H7 (cell line): ENCODE measurements at regions not wholly inside any gene's neighbourhood (a gene's known extent, or its start where the extent isn't known, plus 50 kb on each side); places are given as distances from the start of the nearest gene placed in this dataset.

Experiments used
- DNase-seq: peaks from one replicate; pipeline ENCODE4 v3.0.0; 2012
- H3K27me3 ChIP-seq: 2 replicates; pipeline ENCODE4 v1.6.0; 2011; ENCODE audit warnings: mild to moderate bottlenecking, low read length; ENCODE audit not compliant: control insufficient read depth, insufficient read depth
- H3K36me3 ChIP-seq: replicated peaks from 2 replicates; pipeline ENCODE4 v1.5.1; 2011; ENCODE audit warnings: low read length; ENCODE audit not compliant: control insufficient read depth, insufficient read depth
- H3K4me3 ChIP-seq: 2 replicates; pipeline ENCODE4 v1.5.1; 2011; ENCODE audit warnings: low read depth, mild to moderate bottlenecking, control low read depth, low read length, moderate library complexity; ENCODE audit not compliant: insufficient read depth

- Histone ChIP-seq H3K27me3 (no peaks in the 10 kb centered on the region), H3K36me3 (no peaks in the 10 kb centered on the region)
- DNase-seq, result no peak
Observed at GRCh38 chr17:33481652-33482051, 188.6 kb upstream of the ASIC2 start.

GRCh38 chr17:33482636-33483035 is 189.5 kb upstream of the ASIC2 start:
- DNase-seq, result no peak
- no peak overlapping the region for H3K4me3 ChIP-seq
- no peaks in the 10 kb centered on the region for H3K27me3 ChIP-seq
- no peaks in the 10 kb centered on the region for H3K36me3 ChIP-seq

More at GRCh38 chr17:33481652-33482051, 188.6 kb upstream of the ASIC2 start:
- H3K4me3 ChIP-seq, result no peak overlapping the region

GRCh38 chr17:33484559-33484958 is 191.5 kb upstream of the ASIC2 start:
- DNase-seq, result no peak
- H3K36me3 ChIP-seq, result no peaks in the 10 kb centered on the region
- no peak overlapping the region for H3K4me3 ChIP-seq
- H3K27me3 ChIP-seq, result no peaks in the 10 kb centered on the region

GRCh38 chr17:33486135-33486885 is 193.2 kb upstream of the ASIC2 start:
- Histone ChIP-seq H3K36me3 (no peaks in the 10 kb centered on the region), H3K27me3 (no peaks in the 10 kb centered on the region), H3K4me3 (no peak overlapping the region)
- DNase-seq, result no peak

GRCh38 chr17:33487187-33487879 is 194.2 kb upstream of the ASIC2 start:
- Histone ChIP-seq H3K27me3 (no peaks in the 10 kb centered on the region; the same call in 1 of the 2 replicates), H3K36me3 (no peaks in the 10 kb centered on the region), H3K4me3 (no peak overlapping the region)
- DNase-seq, result no peak

GRCh38 chr17:33491871-33492481 is 198.9 kb upstream of the ASIC2 start:
- DNase-seq, result no peak
- Histone ChIP-seq H3K36me3 (no peaks in the 10 kb centered on the region), H3K27me3 (no peaks in the 10 kb centered on the region; the same call in 1 of the 2 replicates), H3K4me3 (no peak overlapping the region)

GRCh38 chr17:33492731-33493265 is 199.7 kb upstream of the ASIC2 start:
- DNase-seq, result no peak
- Histone ChIP-seq H3K4me3 (no peak overlapping the region), H3K36me3 (no peaks in the 10 kb centered on the region), H3K27me3 (no peaks in the 10 kb centered on the region; the same call in 1 of the 2 replicates)

GRCh38 chr17:33493566-33493965 is 200.5 kb upstream of the ASIC2 start:
- Histone ChIP-seq H3K4me3 (no peak overlapping the region), H3K27me3 (no peaks in the 10 kb centered on the region; the same call in 1 of the 2 replicates), H3K36me3 (no peaks in the 10 kb centered on the region)
- DNase-seq, result no peak

GRCh38 chr17:33494151-33494550 is 201.1 kb upstream of the ASIC2 start:
- DNase-seq, result no peak
- H3K27me3 ChIP-seq, result no peaks in the 10 kb centered on the region; the same call in 1 of the 2 replicates
- no peak overlapping the region for H3K4me3 ChIP-seq
- no peaks in the 10 kb centered on the region for H3K36me3 ChIP-seq

GRCh38 chr17:33497623-33498022 is 204.5 kb upstream of the ASIC2 start:
- Histone ChIP-seq H3K27me3 (no peaks in the 10 kb centered on the region), H3K36me3 (no peaks in the 10 kb centered on the region), H3K4me3 (no peak overlapping the region)
- no peak for DNase-seq

GRCh38 chr17:33498069-33498468 is 205.0 kb upstream of the ASIC2 start:
- Histone ChIP-seq H3K27me3 (no peaks in the 10 kb centered on the region), H3K4me3 (no peak overlapping the region), H3K36me3 (no peaks in the 10 kb centered on the region)
- DNase-seq, result no peak

- Histone ChIP-seq H3K36me3 (no peaks in the 10 kb centered on the region), H3K27me3 (no peaks in the 10 kb centered on the region), H3K4me3 (no peak overlapping the region)
- DNase-seq, result no peak
Observed at GRCh38 chr17:33499040-33499439, 205.9 kb upstream of the ASIC2 start.

- Histone ChIP-seq H3K27me3 (no peaks in the 10 kb centered on the region), H3K36me3 (no peaks in the 10 kb centered on the region)
- DNase-seq, result no peak
Observed at GRCh38 chr17:33500151-33500550, 207.1 kb upstream of the ASIC2 start.

GRCh38 chr17:33501185-33501584 is 208.1 kb upstream of the ASIC2 start:
- DNase-seq, result peak; percentile 34
- no peaks in the 10 kb centered on the region for H3K27me3 ChIP-seq
- no peaks in the 10 kb centered on the region for H3K36me3 ChIP-seq
- no peak overlapping the region for H3K4me3 ChIP-seq

More at GRCh38 chr17:33500151-33500550, 207.1 kb upstream of the ASIC2 start:
- no peak overlapping the region for H3K4me3 ChIP-seq

- Histone ChIP-seq H3K27me3 (no peaks in the 10 kb centered on the region), H3K4me3 (no peak overlapping the region), H3K36me3 (no peaks in the 10 kb centered on the region)
- no peak for DNase-seq
Observed at GRCh38 chr17:33504571-33504970, 211.5 kb upstream of the ASIC2 start.
